Astrocyte (in vitro differentiated cells and primary cell): ENCODE measurements at regions not wholly inside any gene's neighbourhood (a gene's known extent, or its start where the extent isn't known, plus 50 kb on each side); places are given as distances from the start of the nearest gene placed in this dataset.

Source experiments
- EZH2 ChIP-seq: IDR thresholded peaks from 2 replicates; pipeline ENCODE4 v1.6.1; 2012; ENCODE audit warnings: mild to moderate bottlenecking, low read length, inconsistent platforms; ENCODE audit not compliant: insufficient read depth
- TF ChIP-seq, protein P1 (sequence below): IDR thresholded peaks from 2 replicates; pipeline ENCODE4 v1.5.1; 2011; ENCODE audit warnings: low read depth, mild to moderate bottlenecking, inconsistent platforms, low read length, moderate library complexity; ENCODE audit not compliant: insufficient read depth

DNA sequence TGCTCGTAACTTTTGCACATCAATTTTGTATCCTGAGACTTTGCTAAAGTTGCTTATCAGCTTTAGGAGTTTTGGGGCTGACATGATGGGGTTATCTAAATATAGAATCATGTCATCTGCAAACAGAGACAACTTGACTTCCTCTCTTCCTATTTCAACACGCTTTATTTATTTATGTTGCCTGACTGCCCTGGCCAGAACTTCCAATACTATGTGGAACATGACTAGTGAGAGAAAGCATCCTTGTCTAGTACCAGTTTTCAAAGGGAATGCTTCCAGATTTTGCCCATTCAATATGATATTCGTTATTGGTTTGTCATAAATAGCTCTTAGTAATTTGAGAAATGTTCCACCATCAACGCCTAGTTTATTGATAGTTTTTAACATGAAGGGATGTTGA, 65.4 kb upstream of the CDH12 start:
- TF ChIP-seq, protein P1, sequence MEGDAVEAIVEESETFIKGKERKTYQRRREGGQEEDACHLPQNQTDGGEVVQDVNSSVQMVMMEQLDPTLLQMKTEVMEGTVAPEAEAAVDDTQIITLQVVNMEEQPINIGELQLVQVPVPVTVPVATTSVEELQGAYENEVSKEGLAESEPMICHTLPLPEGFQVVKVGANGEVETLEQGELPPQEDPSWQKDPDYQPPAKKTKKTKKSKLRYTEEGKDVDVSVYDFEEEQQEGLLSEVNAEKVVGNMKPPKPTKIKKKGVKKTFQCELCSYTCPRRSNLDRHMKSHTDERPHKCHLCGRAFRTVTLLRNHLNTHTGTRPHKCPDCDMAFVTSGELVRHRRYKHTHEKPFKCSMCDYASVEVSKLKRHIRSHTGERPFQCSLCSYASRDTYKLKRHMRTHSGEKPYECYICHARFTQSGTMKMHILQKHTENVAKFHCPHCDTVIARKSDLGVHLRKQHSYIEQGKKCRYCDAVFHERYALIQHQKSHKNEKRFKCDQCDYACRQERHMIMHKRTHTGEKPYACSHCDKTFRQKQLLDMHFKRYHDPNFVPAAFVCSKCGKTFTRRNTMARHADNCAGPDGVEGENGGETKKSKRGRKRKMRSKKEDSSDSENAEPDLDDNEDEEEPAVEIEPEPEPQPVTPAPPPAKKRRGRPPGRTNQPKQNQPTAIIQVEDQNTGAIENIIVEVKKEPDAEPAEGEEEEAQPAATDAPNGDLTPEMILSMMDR = no peak
- no peak for TF ChIP-seq EZH2
